LNCAP (cell line): ENCODE measurements at regions not wholly inside any gene's neighbourhood (a gene's known extent, or its start where the extent isn't known, plus 50 kb on each side); places are given as distances from the start of the nearest gene placed in this dataset.

Experiments used
- CTCF ChIP-seq: fragments of 450-650 bp; IDR thresholded peaks from 2 replicates; pipeline ENCODE4 v1.5.1; 2017; ENCODE audit warnings: mild to moderate bottlenecking

- no peak for TF ChIP-seq CTCF
Measured at GRCh38 chr6:149134511-149134933, 183.0 kb upstream of the TAB2 start.

- TF ChIP-seq CTCF: no peak
Measured at GRCh38 chr6:149135809-149136208, 181.7 kb upstream of the TAB2 start.

GRCh38 chr6:149136273-149136912, 181.1 kb upstream of the TAB2 start:
- no peak for TF ChIP-seq CTCF

GRCh38 chr6:149136913-149137286, 180.6 kb upstream of the TAB2 start:
- no peak for TF ChIP-seq CTCF

DNA sequence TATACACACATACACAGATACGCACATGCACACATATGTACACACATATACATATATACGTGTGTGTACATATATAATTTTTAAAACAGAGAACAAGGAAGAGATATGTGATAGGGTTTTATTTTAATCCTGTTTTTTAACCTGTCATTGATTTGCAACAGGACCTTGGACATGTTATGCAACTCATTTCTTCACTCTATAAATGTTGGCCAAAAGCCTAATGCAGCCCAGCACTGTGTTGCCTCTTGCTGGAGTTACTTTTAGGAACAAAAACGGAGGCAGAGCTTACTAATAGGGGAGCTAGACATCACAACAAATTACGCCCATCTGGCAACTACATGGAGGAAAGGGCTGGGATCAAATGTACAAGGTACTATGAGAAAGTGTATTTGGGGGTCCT, 179.9 kb upstream of the TAB2 start:
- no peak for TF ChIP-seq CTCF

DNA sequence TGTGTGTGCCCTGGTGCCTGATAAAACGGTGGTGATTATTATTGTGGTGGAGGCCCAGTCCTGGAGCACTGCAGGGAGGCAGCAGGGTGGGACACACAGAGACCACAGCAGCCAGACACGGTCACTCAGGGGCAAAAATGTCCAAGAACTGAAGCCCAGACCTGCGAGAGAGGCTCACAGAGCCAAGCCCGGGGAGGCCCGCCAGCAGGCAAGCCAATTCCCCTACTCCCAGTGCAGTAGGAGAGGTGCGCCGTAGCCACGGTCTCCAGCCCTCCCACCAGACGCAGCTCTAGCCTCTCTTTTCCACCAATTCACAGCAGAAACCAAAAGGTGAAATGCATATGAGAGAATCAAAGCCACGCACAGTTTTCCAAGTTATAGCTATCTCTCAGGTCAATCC, 179.4 kb upstream of the TAB2 start:
- no peak for TF ChIP-seq CTCF

DNA sequence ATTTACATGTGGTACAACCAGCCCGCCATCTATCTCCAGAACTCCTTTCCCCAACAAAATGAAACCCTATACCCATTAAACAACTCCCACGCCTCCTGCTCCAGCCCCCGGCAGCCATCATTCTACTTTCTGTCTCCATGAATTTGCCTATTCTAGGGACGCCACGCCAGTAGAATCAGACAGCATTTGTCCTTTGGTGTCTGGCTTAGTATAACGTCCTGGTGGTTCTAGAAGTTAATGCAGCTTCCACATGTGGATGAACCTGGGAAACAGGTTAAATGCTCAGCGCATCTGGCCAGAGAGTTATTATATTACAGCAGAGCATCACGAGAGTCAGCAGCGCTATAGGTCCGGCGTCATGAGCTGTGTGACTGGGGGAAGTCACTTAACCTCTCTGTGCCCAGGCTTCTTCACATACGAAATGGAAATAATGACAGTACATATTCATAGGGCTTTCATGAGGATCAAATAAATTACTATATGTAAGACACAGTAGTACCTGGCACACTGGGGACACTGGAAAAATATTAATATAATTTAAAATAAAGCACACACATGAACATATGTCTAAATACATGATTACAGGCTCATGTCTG, 178.7 kb upstream of the TAB2 start:
- no peak for TF ChIP-seq CTCF

DNA sequence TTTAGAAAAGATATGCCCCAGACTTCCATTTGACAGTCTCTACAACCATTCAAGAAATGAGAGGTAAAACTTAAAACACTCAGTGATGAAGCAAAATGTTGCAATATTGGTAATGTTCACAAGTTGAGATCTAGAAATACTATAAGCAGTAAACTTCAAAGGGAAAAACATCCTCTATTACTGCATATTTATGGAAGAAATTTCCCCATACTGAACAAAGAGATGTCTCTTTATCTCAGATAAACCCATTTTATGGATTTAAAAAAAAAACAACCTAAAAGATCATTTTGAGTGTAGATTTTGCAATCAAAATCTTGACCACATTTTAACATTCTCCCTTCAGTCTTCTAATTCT, 177.8 kb upstream of the TAB2 start:
- TF ChIP-seq CTCF: no peak
